NCI-H345 treated with DMSO at 0.1 percent for 48 hours (cell line): ENCODE measurements at regions not wholly inside any gene's neighbourhood (a gene's known extent, or its start where the extent isn't known, plus 50 kb on each side); places are given as distances from the start of the nearest gene placed in this dataset.
A peak's percentile ranks its signal among the peaks of the same experiment; 100 is the strongest.
"Not testable (repeated sequence)": the region's sequence is repeated elsewhere in the genome, so short reads cannot be mapped to it uniquely, and the experiment has no call there.

Source experiments
- DNase-seq: peaks from one replicate; lab custom pipeline; 2025; ENCODE audit not compliant: unreplicated experiment; lab: John Stamatoyannopoulos, UW

DNA sequence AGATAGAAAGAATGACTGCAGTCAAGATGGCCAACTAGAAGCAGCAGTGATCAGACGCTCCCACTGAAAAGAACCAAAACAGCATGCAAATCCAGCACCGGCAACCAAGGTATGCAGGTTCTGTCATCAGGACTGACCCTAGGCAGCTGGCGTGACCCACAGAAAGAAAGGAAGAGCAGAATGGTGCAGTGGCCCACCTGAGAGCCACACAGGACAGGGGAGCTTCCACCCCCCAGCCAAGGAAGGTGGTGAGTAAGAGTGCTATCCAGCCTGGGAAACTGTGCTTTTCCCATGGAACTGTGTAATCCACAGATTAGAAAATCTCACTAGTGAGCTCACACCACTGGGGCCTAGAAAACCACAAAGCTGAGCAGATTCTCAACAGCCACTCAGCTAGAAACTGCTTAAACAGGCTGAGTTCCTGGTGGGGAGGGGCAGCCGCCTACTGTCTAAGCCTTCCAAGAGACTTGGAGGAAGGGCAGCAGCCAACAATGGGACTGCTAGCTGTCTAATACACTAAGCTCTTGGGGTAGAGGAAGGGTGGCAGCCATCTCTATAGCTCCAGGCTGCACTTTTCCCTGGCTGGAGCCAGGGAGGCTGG is 127.9 kb downstream of the EVA1A start:
- DNase-seq: no peak

GRCh38 chr2:75431763-75432162 is 129.0 kb downstream of the EVA1A start:
- no peak for DNase-seq

- no peak for DNase-seq
These were observed 129.5 kb downstream of the EVA1A start for GRCh38 chr2:75431276-75431675.

GRCh38 chr2:75430449-75430848 is 130.3 kb downstream of the EVA1A start:
- not testable (repeated sequence) for DNase-seq

DNA sequence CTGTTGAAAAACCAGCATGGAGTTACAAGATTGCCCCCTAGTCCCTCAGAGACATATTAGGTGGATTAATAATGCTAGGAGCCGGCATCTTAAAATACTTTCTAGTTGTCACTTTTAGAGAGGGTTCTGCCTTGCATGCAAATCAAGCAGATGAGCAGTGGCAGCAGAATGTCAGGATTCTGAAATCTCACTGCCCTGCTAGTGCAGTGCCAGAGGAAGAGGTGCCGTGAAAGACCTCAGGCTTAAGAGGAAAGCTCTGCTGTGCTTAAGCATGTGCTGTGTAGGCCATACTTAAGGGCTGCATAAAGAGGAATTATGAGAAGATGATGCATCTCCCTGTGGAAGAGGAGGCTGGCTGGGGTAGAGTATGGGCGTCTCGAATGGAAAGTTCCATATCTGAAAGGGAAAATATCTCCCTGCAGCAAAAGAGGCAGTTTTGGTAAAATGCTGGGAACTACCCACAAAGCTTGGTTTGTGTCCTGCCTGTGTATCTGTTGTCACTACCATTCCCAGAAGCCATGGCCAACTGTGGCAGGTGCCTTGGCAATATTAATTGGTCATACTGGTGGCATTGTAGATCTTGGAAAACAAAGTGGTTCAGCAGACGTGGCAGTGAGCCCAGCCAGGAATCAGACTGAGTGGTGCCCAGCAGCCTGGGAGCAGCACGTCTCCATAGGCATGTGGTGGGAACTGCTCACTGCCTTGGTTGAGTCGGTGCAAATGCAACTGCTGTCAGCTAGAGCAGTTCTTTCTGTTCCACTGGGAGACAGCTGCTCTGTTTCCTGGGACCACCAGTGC is 131.9 kb downstream of the EVA1A start:
- DNase-seq: no peak

GRCh38 chr2:75428060-75428459 is 132.7 kb downstream of the EVA1A start:
- no peak for DNase-seq

GRCh38 chr2:75424936-75425619 is 135.7 kb downstream of the EVA1A start:
- DNase-seq: no peak

GRCh38 chr2:75421986-75422385 is 138.8 kb downstream of the EVA1A start:
- no peak for DNase-seq

- DNase-seq: no peak
These were observed 144.1 kb downstream of the EVA1A start for GRCh38 chr2:75416420-75417342.

DNA sequence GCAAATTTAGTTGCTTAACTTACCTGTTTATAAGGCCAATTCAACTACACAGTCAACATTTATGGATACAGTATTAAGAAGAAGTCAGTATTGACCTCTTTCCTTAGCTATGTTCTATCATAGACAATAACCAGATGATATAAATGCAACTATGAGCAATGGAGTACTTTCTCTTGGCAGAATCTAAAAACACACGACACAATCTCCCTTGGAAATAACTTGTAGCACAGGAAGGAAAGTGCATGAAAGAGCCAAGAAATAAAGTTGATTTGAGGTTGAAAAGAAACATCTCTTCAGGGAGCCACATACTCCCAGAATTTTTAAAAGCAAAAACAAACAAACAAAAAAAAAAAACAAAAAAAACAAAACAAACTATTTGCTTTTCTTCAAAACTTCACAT is 145.0 kb downstream of the EVA1A start:
- DNase-seq: no peak

GRCh38 chr2:75415111-75415626 is 145.6 kb downstream of the EVA1A start:
- no peak for DNase-seq

GRCh38 chr2:75411574-75411973 is 149.2 kb downstream of the EVA1A start:
- DNase-seq: no peak

DNA sequence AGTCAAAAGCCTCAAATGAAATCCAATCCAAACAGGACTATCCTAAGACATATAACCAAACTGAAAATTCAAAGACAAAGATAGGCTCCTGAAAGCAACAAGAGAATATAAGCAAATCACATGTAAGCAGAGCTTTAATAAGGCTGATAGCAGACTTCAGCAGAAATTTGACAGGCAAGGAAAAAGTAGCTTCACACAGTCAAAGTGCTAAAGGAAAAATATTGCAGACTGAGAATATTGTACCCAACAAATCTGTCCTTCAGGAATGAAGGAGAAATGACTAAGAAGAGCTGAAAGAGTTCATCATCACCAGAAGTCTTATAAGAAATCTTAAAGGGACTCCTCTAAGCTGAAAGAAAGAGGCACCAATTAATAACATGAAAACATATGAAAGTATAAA is 150.0 kb downstream of the EVA1A start:
- DNase-seq: no peak

GRCh38 chr2:75408771-75409170 is 152.0 kb downstream of the EVA1A start:
- no peak for DNase-seq

DNA sequence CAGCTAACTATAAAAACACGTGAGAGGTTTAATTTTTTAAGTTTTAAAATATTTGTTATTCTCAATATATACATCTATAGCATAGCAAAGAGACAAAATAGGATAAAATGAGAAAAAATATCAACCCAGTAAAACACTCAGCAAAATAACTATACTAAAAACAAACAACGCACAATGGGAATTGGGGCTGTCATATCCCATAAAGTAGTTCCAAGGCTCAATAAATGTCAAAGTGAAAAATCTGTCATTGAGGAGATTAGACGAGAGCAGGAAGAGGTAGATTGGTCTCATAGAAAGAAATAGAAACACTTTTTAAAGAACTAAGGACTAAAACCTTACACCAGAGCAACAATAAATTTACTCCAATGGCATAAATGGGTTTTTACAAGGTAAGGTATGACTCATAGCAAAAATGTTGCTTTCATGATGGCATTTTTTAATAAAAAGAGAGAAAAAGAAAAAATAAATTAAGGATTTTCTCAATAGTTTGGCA is 153.7 kb downstream of the EVA1A start:
- DNase-seq: no peak

DNA sequence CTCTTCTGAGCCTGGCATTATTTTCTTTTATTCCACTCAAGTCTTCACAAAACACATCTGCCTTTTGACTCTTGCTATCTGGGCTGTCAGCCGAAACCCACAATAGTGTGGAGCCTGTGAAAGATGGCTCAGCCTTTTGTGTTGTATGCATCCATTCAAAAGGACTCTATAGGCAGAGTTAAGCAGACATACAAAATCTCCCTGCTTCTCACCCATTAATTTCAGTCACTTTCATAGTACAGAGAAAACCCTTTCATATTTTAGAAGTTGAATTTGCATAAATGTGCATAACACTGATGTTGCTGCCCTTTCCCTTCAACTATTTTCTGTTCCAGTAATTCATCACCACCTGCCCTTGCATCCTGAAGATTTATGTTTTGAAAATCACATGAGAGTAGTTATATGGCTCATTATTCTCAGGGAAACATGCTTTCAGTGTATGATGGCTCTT is 154.6 kb downstream of the EVA1A start:
- DNase-seq: no peak

- DNase-seq: no peak
These were observed 155.7 kb downstream of the EVA1A start for GRCh38 chr2:75405000-75405399.

DNA sequence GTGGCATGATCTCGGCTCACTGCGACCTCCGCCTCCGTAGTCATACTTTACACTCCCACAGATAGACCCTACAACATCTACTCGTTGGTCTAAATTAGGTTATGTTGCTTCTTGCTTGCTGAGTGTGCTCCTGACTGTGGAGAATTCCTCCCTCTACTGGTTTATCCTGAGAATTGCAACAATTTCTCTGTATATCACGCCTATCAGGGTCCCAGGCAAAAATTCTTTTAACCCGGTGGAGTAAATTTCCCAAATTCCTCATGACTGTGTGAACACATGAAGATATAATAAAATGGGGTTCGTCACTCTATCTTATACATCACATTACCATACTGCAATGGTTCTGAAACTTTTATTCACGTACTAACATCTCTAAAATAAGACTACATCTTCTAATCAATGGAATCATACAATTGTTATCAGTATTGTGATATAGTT is 156.7 kb downstream of the EVA1A start:
- peak; percentile 55 for DNase-seq

DNA sequence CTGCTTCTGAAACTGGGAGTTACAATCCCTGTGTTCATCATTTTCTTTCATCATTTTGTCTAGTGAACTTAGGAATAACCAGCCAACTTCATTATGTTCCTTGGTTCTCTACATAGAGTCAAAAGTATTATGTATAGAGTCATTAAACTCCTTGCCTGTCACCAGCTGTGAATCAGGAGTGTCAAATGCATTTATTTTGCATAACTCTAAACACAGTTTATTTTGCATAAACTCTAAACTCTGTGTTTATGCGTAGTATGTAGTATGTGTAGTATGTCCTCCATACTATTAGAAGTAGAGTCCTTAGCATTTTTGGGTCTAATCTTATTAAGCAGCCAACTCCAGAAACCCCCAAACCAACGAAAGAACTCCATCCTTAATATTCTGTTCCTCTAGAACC is 164.4 kb downstream of the EVA1A start:
- DNase-seq: no peak

DNA sequence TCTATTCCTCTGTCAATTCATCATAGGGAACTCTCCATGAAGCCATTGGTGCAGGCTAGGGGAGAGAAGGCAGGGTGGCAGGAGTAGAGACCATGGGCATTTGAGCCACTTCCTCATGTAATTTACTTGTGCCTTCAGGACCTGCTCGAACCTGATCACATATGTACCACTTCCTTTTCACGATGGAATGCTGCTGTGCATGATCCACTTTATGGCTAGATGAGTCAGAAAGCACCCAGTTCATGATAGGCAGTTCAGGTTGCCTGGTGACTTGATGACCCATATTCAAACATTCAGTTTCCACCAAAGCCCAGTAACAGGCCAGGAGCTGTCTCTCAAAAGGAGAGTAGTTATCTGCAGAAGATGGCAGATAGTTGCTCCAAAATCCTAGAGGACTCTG is 166.0 kb downstream of the EVA1A start:
- DNase-seq: not testable (repeated sequence)

DNA sequence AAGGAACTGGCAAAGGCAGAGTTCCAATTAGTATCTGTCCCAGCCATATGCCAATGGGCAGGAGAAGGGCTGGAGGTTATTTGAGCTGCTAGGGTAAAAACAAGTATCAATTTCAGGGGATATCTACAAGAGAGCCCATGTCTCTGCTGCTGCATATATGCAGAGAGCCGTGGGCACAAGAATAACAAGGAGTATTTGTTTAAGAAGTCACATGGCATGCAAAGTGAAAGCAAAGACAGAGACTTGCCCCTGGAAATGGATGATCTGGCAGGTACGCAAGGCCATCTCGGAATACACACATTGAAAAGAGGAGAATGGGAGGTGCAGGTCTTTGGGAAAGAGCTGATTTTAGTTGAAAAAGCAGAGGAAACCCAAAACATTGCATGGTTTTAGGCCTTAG is 170.6 kb downstream of the EVA1A start:
- no peak for DNase-seq
